ENCODE measurements at regions not wholly inside any gene's neighbourhood (a gene's known extent, or its start where the extent isn't known, plus 50 kb on each side); places are given as distances from the start of the nearest gene placed in this dataset.

DNA sequence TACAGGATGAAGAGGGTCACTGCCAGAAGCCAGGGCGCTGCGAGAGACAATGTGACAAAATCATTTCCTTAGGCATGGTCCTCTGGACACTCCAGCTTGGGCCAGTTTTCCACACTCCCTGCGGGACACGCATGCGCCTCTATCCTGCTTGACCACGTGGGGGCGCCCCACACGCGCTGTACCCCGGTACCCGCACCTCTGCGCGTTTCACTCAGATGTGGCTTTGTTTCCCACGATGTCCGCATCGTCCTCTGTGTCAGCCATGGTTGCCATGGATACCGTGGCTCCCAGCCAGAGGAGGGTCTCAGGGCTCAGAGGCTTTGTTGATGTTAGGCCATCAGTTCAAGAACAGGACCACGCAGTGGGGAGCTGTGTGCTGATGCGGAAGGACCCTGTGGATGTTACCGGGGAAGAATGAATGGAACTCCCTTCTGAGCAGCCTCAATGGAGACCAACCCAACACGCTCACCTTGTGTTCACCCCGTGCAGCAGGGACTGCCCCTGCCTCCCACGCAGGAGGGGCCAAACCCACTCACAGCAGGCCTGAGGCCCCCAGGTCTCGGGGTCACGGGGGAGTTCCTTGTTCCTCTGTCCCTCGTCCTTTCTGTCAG, 65.8 kb upstream of the SLC22A11 start:
- TF ChIP-seq, protein P1, sequence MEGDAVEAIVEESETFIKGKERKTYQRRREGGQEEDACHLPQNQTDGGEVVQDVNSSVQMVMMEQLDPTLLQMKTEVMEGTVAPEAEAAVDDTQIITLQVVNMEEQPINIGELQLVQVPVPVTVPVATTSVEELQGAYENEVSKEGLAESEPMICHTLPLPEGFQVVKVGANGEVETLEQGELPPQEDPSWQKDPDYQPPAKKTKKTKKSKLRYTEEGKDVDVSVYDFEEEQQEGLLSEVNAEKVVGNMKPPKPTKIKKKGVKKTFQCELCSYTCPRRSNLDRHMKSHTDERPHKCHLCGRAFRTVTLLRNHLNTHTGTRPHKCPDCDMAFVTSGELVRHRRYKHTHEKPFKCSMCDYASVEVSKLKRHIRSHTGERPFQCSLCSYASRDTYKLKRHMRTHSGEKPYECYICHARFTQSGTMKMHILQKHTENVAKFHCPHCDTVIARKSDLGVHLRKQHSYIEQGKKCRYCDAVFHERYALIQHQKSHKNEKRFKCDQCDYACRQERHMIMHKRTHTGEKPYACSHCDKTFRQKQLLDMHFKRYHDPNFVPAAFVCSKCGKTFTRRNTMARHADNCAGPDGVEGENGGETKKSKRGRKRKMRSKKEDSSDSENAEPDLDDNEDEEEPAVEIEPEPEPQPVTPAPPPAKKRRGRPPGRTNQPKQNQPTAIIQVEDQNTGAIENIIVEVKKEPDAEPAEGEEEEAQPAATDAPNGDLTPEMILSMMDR (IDR thresholded peaks at IDR 0.05): peak; percentile 96
- TF ChIP-seq POLR2AphosphoS5 (IDR thresholded peaks at IDR 0.05; ENCODE audit: low read depth, low read length) (no peak), REST (IDR thresholded peaks at IDR 0.05; ENCODE audit: insufficient read depth in 1 of 2, low read depth in 2 of 2, low read length in 1 of 2) (0 out of 4 replicates have a peak, but pooled peaks of 1 of the 2 experiments have one; percentile 38)
